H9 (cell line): ENCODE measurements at regions not wholly inside any gene's neighbourhood (a gene's known extent, or its start where the extent isn't known, plus 50 kb on each side); places are given as distances from the start of the nearest gene placed in this dataset.

Experiments
- DNase-seq: peaks from one replicate; pipeline ENCODE4 v3.0.0-alpha.2; 2017
- H2AFZ ChIP-seq: one replicate; pipeline ENCODE4 v1.6.1; 2013; ENCODE audit warnings: mild to moderate bottlenecking, low read length, control low read depth, moderate library complexity
- H2AK5ac ChIP-seq: 2 replicates; pipeline ENCODE4 v1.6.1; 2013; ENCODE audit warnings: low read length, control low read depth, mixed read lengths; ENCODE audit not compliant: insufficient read length
- H2BK120ac ChIP-seq: one replicate; pipeline ENCODE4 v1.6.1; 2013; ENCODE audit warnings: low read depth, mild to moderate bottlenecking, low read length, control low read depth, inconsistent platforms; ENCODE audit not compliant: poor library complexity, severe bottlenecking
- H2BK12ac ChIP-seq: 2 replicates; pipeline ENCODE4 v1.6.1; 2013; ENCODE audit warnings: low read length, control low read depth, mixed read lengths, low read depth; ENCODE audit not compliant: insufficient read length
- H2BK15ac ChIP-seq: 2 replicates; pipeline ENCODE4 v1.6.1; 2013; ENCODE audit warnings: low read depth, low read length, control low read depth
- H2BK20ac ChIP-seq: one replicate; pipeline ENCODE4 v1.6.1; 2013; ENCODE audit warnings: low read depth, mild to moderate bottlenecking, low read length, control low read depth, inconsistent platforms; ENCODE audit not compliant: poor library complexity, severe bottlenecking
- H2BK5ac ChIP-seq: 2 replicates; pipeline ENCODE4 v1.6.1; 2013; ENCODE audit warnings: low read length, control low read depth, mixed read lengths; ENCODE audit not compliant: insufficient read length
- H3K14ac ChIP-seq: 2 replicates; pipeline ENCODE4 v1.6.1; 2013; ENCODE audit warnings: low read length, control low read depth; ENCODE audit not compliant: insufficient read depth
- H3K18ac ChIP-seq: 2 replicates; pipeline ENCODE4 v1.6.1; 2013; ENCODE audit warnings: low read depth, mild to moderate bottlenecking, mixed read lengths, low read length, control low read depth; ENCODE audit not compliant: insufficient read length
- H3K23ac ChIP-seq: 2 replicates; pipeline ENCODE4 v1.6.1; 2013; ENCODE audit warnings: low read length, control low read depth, mixed read lengths, low read depth; ENCODE audit not compliant: insufficient read length
- H3K23me2 ChIP-seq: 2 replicates; pipeline ENCODE4 v1.6.1; 2013; ENCODE audit warnings: low read depth, mild to moderate bottlenecking, mixed read lengths, low read length, control low read depth; ENCODE audit not compliant: insufficient read length, poor library complexity, severe bottlenecking
- H3K27ac ChIP-seq: 2 replicates; pipeline ENCODE4 v1.5.1; 2013; ENCODE audit warnings: low read length, control low read depth, mixed read lengths, low read depth; ENCODE audit not compliant: insufficient read length
- H3K27me3 ChIP-seq: 2 replicates; pipeline ENCODE4 v1.6.1; 2013; ENCODE audit warnings: low read length, control low read depth, inconsistent platforms; ENCODE audit not compliant: insufficient read depth
- H3K4ac ChIP-seq: 2 replicates; pipeline ENCODE4 v1.6.1; 2013; ENCODE audit warnings: low read depth, mild to moderate bottlenecking, control low read depth, inconsistent platforms, low read length, moderate library complexity
- H3K4me1 ChIP-seq: 2 replicates; pipeline ENCODE4 v1.6.1; 2013; ENCODE audit warnings: low read length, control low read depth, inconsistent platforms; ENCODE audit not compliant: insufficient read depth
- H3K4me2 ChIP-seq: 2 replicates; pipeline ENCODE4 v1.6.1; 2013; ENCODE audit warnings: low read length, control low read depth, mixed read lengths; ENCODE audit not compliant: insufficient read length, insufficient read depth
- H3K56ac ChIP-seq: 2 replicates; pipeline ENCODE4 v1.6.1; 2013; ENCODE audit warnings: low read depth, mild to moderate bottlenecking, mixed read lengths, low read length, control low read depth; ENCODE audit not compliant: insufficient read length
- H3K79me1 ChIP-seq: 2 replicates; pipeline ENCODE4 v1.6.1; 2013; ENCODE audit warnings: low read depth, mild to moderate bottlenecking, moderate library complexity, low read length, control low read depth, inconsistent platforms; ENCODE audit not compliant: insufficient read depth, poor library complexity, severe bottlenecking
- H3K79me2 ChIP-seq: 2 replicates; pipeline ENCODE4 v1.6.1; 2013; ENCODE audit warnings: low read length, control low read depth, inconsistent platforms; ENCODE audit not compliant: insufficient read depth
- H3K9ac ChIP-seq: 2 replicates; pipeline ENCODE4 v1.6.1; 2013; ENCODE audit warnings: low read length, control low read depth, mixed read lengths; ENCODE audit not compliant: insufficient read length; ENCODE audit errors: extremely low read depth
- H3K9me3 ChIP-seq: one replicate; pipeline ENCODE4 v1.6.1; 2013; ENCODE audit warnings: low read depth, low read length, inconsistent platforms; ENCODE audit not compliant: control insufficient read depth
- H3T11ph ChIP-seq: one replicate; pipeline ENCODE4 v1.6.1; 2013; ENCODE audit warnings: mild to moderate bottlenecking, low read length, control low read depth, inconsistent platforms
- H4K20me1 ChIP-seq: one replicate; pipeline ENCODE4 v1.6.1; 2013; ENCODE audit not compliant: control insufficient read depth, insufficient read length, insufficient read depth
- H4K5ac ChIP-seq: 2 replicates; pipeline ENCODE4 v1.6.1; 2013; ENCODE audit warnings: low read depth, mild to moderate bottlenecking, mixed read lengths, low read length, control low read depth; ENCODE audit not compliant: insufficient read length
- H4K8ac ChIP-seq: replicated peaks from 2 replicates; pipeline ENCODE4 v1.6.1; 2013; ENCODE audit warnings: low read length, control low read depth, mixed read lengths, low read depth; ENCODE audit not compliant: insufficient read length
- H4K91ac ChIP-seq: 2 replicates; pipeline ENCODE4 v1.6.1; 2013; ENCODE audit warnings: low read depth, mild to moderate bottlenecking, moderate library complexity, mixed read lengths, low read length, control low read depth; ENCODE audit not compliant: insufficient read length
- H3K27ac Mint-ChIP-seq, 3 experiments: 2 replicates in 2 of 3; 3 replicates in 1 of 3; pipeline ENCODE4 v1.8.0; 2020 to 2021; ENCODE audit warnings: mixed read lengths in 3 of 3, mild to moderate bottlenecking in 1 of 3, moderate library complexity in 1 of 3
- H3K27me3 Mint-ChIP-seq: 2 replicates; pipeline ENCODE4 v1.8.0; 2021; ENCODE audit warnings: low read depth, mild to moderate bottlenecking, moderate library complexity, mixed read lengths
- H3K36me3 Mint-ChIP-seq, 3 experiments: 2 replicates in 2 of 3; 3 replicates in 1 of 3; pipeline ENCODE4 v1.8.0; 2020 to 2021; ENCODE audit warnings: low read depth in 3 of 3, mixed read lengths in 3 of 3; ENCODE audit not compliant: insufficient read depth in 1 of 3
- H3K4me1 Mint-ChIP-seq, 2 experiments: 2 replicates each; pipeline ENCODE4 v1.8.0; 2020; ENCODE audit warnings: mixed read lengths in 2 of 2
- H3K4me3 Mint-ChIP-seq, 2 experiments: 2 replicates in 1 of 2; 3 replicates in 1 of 2; pipeline ENCODE4 v1.8.0; 2020 to 2021; ENCODE audit warnings: mild to moderate bottlenecking in 2 of 2, mixed read lengths in 2 of 2, moderate library complexity in 1 of 2
- H3K9me3 Mint-ChIP-seq, 2 experiments: 2 replicates in 1 of 2; 3 replicates in 1 of 2; pipeline ENCODE4 v1.8.0; 2020; ENCODE audit warnings: mild to moderate bottlenecking in 2 of 2, mixed read lengths in 2 of 2, moderate library complexity in 1 of 2
- CTCF ChIP-seq: fragments of 200-600 bp; sonication (generic); conservative IDR thresholded peaks from 3 replicates; pipeline ENCODE4 v1.8.0; 2021; ENCODE audit warnings: antibody characterized with exemption, mild to moderate bottlenecking
- WGBS: extraction: QIAGEN DNeasy Blood & Tissue Kit; methylation state at CpG from one replicate; pipeline ENCODE4 v1.1.7; 2013; ENCODE audit warnings: missing lambda C conversion rate, low lambda C conversion rate, mixed read lengths; ENCODE audit not compliant: insufficient read length; ENCODE audit errors: extremely low coverage; 5-methylcytosine and 5-hydroxymethylcytosine counted together

- Histone ChIP-seq H3K4me1 (no peaks in the 10 kb centered on the region), H4K5ac (no peak overlapping the region), H3K27ac (no peak overlapping the region), H2BK15ac (no peak overlapping the region), H3K9me3 (no peaks in the 10 kb centered on the region), H2BK5ac (no peak overlapping the region), H3K79me2 (no peaks in the 10 kb centered on the region), H3K4me2 (no peak overlapping the region), H3K56ac (no peak overlapping the region), H4K20me1 (no peaks in the 10 kb centered on the region), H2AK5ac (no peak overlapping the region), H3K79me1 (no peaks in the 10 kb centered on the region), H4K91ac (no peak overlapping the region), H3K23ac (no peak overlapping the region), H3K9ac (no peak overlapping the region), H3K27me3 (no peaks in the 10 kb centered on the region), H3K18ac (no peak overlapping the region), H3K14ac (no peak overlapping the region), H2AFZ (no peak overlapping the region), H2BK120ac (no peak overlapping the region), H2BK20ac (no peak overlapping the region), H4K8ac (no peak overlapping the region), H3T11ph (no peak overlapping the region), H2BK12ac (no peak overlapping the region), H3K4ac (no peak overlapping the region), H3K23me2 (no peaks in the 10 kb centered on the region)
- Mint-ChIP-seq H3K27me3 (no peaks in the 10 kb centered on the region; the same call in 1 of the 2 replicates), H3K4me1 (peaks cover 0 to 6% of the 10 kb centered on the region in 2 experiments; a peak in 2 of 4 replicates), H3K27ac (no peak overlapping the region), H3K9me3 (peaks cover 12 to 26% of the 10 kb centered on the region in 2 experiments; a peak in 4 of 5 replicates), H3K4me3 (no peak overlapping the region), H3K36me3 (peaks cover 6 to 19% (median 12%) of the 10 kb centered on the region in 3 experiments; a peak in 5 of 7 replicates)
- no peak for TF ChIP-seq CTCF
- no peak for DNase-seq
- no CpG with 5 or more reads among the region's 1 CpG for WGBS
Observed at GRCh38 chr4:95982516-95982915, 142.6 kb downstream of the PDHA2 start.
